GM18951 (cell line): ENCODE measurements at regions not wholly inside any gene's neighbourhood (a gene's known extent, or its start where the extent isn't known, plus 50 kb on each side); places are given as distances from the start of the nearest gene placed in this dataset.

ENCODE experiments used
- POLR2A ChIP-seq: IDR thresholded peaks from 4 replicates; pipeline ENCODE4 v1.6.1; 2011; ENCODE audit warnings: mild to moderate bottlenecking; ENCODE audit not compliant: insufficient read length, insufficient read depth; ENCODE audit errors: extremely low read depth
- in situ Hi-C: fragments of 300-500 bp; cut with MboI; formaldehyde crosslinking; loops from one replicate; pipeline ENCODE4 v1.12.0; 2022; ENCODE audit warnings: low sequenced_read_pairs, mixed read lengths, inconsistent platforms; ENCODE audit not compliant: unreplicated experiment

GRCh38 chr20:19017104-19017690 lies 195.2 kb upstream of the SLC24A3 start:
- in situ Hi-C loops: no loop called here
- TF ChIP-seq POLR2A: no peak

GRCh38 chr20:19018881-19019280 lies 193.6 kb upstream of the SLC24A3 start:
- no peak for TF ChIP-seq POLR2A
- in situ Hi-C loops: no loop called here

DNA sequence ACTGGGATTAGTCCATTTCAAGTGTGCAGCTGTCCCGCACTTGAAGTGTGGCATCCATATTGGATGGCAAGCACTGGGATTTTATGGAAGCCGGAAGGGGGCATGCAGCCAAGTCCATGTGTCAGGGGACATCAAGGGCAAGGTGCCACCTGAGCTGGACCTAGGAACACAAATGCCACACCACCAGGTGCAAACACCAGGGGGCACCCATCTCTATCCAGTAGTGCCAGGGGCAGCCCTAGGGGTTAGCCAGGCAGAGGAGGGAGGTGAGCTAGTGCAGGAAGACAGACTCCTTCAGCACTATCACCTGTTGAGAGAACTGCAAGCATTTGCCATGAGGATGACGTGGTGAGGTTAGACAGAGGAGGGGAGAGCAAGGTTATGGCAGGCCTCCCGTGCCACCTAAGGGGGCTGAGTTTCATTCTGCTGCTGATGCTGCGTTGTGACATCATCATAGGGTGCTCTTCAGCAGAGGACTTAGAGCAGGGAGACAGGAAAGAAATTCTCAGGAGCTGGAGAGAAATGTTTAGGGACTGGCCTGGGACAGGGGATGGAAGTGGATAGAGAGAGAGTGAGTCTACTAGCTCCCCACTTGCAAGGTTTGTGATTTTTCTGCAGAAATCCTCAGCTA lies 192.6 kb upstream of the SLC24A3 start:
- in situ Hi-C loops: no loop called here
- TF ChIP-seq POLR2A: no peak

GRCh38 chr20:19021406-19022117 lies 190.9 kb upstream of the SLC24A3 start:
- TF ChIP-seq POLR2A: no peak
- in situ Hi-C loops: no loop called here

DNA sequence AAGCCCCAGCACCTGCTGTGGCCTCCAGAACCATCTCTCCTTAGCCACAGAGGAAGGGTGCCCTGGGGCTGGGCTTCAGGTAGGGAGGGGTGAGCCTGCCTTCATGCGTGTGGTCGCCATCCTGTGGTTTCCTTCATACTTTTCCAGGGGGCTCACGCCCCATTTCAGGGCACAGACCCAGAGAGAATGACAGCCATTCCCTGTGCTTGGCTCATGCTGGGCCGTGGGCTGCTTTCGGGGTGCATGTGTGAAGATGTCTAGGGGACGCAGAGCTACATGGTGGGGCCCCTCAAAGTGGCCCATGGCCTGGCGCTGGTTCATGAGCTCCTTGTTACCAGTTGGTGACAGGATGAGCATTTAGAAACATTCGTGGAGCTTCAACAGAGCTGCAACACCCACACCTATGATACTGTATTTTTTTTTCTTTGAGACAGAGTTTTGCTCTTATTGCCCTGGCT lies 190.3 kb upstream of the SLC24A3 start:
- in situ Hi-C loops: no loop called here
- TF ChIP-seq POLR2A: no peak

- TF ChIP-seq POLR2A: no peak
- in situ Hi-C loops: no loop called here
Observed at GRCh38 chr20:19022791-19023448, 189.5 kb upstream of the SLC24A3 start.

DNA sequence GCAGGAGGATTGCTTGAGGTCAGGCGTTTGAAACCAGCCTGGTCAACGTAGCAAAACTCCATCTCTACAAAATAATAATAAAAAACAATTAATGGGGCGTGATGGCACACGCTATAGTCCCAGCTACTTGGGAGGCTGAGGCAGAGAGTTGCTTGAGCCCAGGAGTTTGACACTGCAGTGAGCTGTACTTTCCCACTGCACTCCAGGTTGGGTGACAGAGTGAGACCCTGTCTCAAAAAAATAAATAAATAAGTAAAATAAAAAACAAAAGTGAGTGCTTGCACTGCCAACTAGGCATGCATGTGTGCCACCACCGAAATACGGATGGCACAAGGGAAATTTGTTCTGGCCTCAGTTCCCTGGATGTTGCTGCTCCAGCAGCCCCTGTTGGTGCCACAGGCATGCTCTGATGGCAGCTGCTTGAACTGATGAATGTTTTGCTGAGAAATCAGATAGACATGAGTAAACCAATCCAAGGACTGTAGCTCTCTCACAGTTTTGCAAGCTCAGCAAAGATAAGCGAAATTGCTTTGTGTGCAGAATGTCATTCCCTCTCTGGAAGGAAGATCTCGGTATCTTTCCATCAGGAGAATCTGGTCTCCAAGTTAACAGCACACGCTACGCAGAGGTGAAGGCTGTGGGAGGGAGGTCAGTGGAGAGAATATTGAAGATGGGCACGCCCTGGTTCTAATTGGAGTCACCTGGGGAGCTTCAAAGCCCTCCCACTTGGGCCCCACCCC lies 188.0 kb upstream of the SLC24A3 start:
- in situ Hi-C loops: no loop called here
- TF ChIP-seq POLR2A: no peak

GRCh38 chr20:19025430-19026120 lies 186.9 kb upstream of the SLC24A3 start:
- in situ Hi-C loops: no loop called here
- no peak for TF ChIP-seq POLR2A

- in situ Hi-C loops: no loop called here
- no peak for TF ChIP-seq POLR2A
Observed at GRCh38 chr20:19026121-19026878, 186.1 kb upstream of the SLC24A3 start.

GRCh38 chr20:19026901-19027644 lies 185.4 kb upstream of the SLC24A3 start:
- in situ Hi-C loops: no loop called here
- no peak for TF ChIP-seq POLR2A

DNA sequence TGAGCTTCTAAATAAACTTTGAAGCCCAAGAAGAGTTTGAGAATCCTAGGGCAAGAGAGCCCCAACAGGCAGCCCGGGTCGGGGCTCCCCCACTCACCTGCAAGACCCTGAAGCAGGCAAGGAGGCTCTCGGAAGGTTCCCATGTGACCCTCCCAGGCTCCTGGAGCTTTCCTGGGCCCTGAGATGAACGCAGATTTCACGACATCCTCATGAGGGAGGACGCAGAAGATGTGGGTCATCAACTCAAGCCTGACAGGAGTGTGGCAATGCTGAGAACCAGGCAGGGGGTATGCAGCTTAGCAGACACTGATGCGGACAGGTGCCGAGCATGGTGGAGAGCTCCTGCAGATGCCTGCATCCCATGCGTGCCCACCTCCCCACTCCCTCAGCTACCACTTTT lies 184.5 kb upstream of the SLC24A3 start:
- in situ Hi-C loops: no loop called here
- TF ChIP-seq POLR2A: no peak
